Iris pigment epithelial cell (primary cell): ENCODE measurements at regions not wholly inside any gene's neighbourhood (a gene's known extent, or its start where the extent isn't known, plus 50 kb on each side); places are given as distances from the start of the nearest gene placed in this dataset.
"Not testable (repeated sequence)": the region's sequence is repeated elsewhere in the genome, so short reads cannot be mapped to it uniquely, and the experiment has no call there.

ENCODE experiments used
- DNase-seq: peaks from one replicate; pipeline ENCODE4 v3.0.0-alpha.2; 2011; ENCODE audit warnings: low read depth

DNA sequence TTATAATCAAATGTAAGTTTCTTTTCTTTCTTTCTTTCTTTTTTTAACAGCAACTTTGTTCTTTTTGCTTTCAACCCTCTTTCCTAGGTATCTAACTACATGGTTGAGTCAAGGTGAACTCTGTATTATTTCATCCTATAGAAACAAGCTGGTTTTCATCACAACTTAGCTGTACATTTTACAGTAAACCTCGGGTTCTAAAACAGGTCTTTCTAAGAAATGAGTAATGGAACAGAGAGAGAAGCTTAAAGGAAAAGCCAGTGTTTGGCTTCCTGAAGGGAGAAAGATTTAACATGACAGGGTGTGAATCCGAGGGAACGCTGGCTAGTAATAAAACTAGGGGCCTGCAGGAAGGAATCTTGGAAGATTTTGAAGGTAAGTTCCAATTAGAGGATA lies 143.4 kb upstream of the ITGB1 start:
- DNase-seq = no peak

DNA sequence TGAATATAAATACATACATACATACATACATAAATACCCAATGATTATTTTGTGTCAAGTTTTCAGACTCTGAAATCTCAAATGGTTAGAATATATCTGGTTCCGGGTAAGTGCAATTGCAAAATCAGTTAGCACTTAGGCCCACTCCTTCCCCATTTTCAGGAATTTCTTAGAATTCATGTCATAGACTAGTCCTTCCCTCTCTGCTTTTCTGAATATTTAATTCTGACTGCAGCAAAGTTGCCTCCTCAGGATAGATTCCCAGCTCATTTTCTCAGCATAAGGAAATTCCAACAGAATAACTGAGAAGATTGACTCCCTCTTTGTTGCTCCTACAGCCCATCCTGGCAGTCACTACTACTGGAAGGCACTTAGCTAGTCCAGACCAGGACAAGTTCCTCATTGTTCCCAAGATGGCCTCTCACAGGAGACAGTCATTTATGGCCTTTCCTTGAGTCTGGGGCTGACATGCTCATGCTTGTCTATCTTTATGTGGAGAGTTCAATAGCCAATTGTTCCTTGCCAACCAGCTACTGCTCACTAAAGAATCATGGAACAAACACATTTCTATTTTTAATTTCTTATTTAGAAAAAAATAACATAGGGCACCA lies 142.9 kb upstream of the ITGB1 start:
- DNase-seq = no peak

DNA sequence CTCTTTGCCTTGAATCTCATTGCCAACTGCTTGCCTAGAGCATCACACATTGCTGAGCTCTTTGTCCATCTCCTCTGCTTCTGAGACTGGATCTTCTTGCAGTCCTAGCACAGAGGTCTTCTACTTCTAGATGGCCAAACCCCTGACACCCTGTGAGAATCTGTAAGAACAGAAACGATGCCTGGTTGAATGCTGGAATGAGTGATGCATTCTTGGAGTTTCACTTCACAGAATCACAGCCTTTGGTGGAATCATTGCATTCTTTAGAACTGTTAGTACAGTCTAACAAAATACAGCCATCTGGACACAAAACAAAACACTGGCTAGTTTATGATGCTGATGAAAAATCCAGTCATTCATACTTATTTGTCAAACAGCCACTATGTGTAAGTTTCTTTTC lies 141.7 kb upstream of the ITGB1 start:
- DNase-seq = peak; percentile 77

DNA sequence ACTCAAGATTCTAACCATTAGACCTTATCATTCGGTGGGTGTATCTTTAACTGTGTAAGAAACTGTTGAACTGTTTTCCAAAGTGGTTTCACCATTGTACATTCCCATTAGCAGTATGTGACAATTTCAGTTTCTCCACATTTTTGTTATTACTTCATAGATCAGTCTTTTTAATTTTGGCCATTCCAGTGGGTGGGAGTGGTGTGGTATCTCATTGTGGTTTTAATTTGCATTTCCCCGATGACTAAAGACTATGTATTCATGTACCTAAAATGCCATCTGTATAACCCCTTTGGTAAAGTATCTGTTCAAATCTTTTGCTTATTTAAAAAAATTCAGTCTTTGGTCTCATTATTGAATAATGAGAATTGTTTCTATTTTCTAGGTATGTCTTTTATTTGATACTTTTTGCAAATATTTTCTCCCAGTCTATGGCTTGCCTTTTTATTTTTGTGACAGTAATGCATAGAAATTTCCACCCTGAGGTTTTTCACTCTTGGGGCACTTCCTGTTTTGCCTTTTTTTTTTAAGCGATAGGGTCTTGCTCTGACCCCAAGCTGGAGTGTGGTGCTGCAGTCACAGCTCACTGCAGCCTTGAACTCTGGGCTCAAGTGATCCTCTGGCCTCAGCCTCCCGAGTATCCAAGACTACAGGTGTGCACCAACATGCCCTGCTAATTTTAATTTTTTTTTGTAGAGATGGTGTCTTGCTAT lies 141.1 kb upstream of the ITGB1 start:
- DNase-seq = no peak

DNA sequence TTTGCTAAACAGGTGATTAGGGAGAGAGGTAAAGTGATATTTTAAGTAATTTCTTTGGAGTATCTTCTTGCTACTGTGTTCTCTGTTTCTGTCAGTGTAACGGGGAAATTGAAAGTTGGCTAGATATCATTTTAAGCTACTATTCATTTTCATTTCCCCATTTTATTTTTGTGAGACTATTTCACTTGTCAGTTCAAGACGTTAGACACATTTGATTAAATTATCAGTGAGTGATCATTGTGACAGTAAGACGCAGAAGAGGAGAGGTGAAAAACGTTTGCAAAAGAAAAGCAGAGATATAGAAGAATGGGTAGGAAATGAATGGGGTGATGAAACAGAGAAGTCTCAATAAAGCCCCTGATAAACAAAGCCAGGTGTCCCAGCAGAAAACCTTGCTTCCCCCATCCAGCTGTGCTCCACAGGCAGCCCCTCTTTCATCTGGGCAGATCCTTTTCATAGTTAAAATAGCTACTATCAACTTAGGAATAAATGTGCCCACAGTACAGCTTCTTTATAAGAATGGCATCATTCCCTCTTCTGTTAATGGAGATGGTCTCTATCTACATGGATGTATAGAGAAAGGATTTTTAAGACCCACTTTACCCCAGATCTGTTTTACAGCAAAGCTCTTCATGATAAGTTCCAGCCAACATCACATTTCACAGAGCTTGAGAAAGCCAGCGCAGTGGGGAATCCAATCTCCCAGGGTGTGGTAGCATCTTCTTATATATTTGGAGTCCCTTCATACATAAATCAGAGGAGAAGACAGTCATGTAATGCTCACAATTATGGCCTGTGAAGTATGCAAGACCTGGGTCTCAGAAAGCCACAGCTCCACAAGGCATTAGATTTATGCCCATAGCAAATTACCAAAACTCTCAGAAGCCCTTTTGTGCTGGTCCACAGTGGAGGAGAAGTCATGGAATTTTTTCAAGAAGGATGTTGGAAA lies 138.1 kb upstream of the ITGB1 start:
- DNase-seq = no peak

DNA sequence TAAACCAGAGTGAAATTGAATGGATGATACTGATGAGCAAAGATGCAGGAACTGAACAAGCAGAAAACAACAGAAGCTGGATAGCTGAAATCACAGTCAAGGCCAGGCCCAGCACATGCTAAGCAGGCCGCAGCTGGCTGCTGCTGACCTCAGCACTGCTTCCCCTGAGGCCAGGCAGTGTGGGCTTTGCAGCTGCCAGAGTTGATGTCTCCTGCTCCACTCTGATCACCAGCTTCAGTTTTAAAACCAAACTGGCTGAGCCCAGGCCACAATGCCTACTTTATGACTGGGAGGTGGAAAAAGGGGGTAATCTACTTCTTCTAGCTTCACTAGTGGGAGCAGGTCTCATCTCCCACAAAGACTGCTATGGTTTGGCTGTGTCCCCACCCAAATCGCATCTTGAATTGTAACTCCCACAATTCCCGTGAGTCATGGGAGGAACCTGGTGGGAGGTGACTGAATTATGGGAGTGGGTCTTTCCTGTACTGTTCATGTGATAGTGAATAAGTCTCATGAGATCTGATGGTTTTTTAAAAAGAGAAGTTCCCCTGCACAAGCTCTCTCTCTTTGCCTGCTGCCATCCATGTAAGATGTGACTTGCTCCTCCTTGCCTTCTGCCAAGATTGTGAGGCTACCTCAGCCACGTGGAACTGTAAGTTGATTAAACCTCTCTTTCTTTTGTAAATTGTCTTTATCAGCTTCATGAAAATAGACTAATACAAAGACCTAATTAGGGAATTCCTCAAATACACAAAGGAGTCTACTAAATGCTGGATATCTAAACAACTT lies 136.4 kb upstream of the ITGB1 start:
- DNase-seq = no peak

DNA sequence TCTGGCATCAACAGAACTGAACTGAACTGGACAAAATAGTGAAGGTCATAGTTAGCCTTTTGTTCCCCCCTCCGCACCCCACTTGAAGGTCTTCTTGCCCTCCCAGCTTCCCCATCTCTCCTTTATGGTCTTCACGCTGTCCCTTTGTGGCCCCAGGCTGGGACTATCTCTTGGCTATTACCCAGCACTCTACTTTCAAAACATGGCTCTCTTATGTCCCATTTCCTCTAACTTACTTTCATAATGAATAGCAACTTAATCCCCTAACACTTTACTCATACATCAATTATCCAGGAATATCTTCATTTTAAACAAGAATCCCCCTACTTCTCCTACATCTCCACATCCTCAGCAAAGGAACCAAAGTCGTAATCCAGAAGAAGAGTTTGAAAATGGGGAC lies 135.3 kb upstream of the ITGB1 start:
- DNase-seq = no peak

DNA sequence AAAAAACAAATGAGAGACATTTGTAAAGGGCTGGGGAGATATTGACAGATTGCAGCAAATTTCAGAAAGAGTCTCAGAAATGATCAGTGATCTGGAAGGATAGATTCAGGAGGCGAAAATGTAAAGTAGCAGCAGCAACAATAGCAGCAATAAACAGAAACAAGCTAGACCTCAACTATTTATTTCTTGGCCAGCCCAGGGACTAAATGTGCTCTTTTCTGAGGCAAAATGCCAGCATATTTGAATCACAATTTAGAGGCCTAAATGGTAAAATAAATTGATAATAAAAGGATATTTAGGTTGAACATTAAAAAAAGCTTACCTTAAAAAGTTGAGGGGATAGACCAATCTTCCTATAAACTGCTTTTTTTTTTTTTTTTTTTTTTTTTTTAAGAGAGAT lies 134.6 kb upstream of the ITGB1 start:
- no peak for DNase-seq

DNA sequence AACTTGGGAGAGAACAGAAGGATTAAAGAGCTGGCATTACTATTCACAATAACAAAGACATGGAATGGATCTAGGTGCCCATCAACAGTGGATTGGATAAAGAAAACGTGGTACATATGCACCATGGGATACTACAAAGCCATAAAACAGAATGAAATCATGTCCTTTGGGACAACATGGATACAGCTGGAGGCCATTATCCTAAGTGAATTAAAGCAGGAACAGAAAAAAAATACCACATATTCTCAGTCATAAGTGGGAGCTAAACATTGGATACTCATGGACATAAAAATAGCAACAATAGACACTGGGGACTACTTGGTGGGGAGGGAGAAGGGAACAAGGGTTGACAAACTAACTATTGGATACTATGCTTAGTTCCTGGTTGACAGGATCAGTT lies 133.2 kb upstream of the ITGB1 start:
- DNase-seq = no peak

DNA sequence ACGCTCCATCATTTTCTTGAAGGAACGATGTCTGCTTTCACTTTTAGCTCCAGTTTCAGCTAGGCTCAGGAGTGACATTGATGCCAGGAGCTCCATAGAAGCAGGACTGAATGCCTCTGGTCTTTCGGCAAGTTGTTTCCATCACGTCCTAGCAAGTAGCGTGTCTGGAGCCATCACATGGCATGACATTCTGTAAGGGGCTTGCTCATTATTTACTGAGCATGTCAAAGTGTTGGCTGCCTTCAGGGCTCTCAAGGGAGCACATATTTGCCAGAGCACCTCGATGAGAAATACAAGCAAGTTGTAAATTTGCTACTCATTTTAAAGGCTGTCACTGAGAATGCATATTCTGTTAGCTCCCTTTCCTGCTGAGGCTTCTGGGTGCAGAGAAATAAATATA lies 131.0 kb upstream of the ITGB1 start:
- no peak for DNase-seq

DNA sequence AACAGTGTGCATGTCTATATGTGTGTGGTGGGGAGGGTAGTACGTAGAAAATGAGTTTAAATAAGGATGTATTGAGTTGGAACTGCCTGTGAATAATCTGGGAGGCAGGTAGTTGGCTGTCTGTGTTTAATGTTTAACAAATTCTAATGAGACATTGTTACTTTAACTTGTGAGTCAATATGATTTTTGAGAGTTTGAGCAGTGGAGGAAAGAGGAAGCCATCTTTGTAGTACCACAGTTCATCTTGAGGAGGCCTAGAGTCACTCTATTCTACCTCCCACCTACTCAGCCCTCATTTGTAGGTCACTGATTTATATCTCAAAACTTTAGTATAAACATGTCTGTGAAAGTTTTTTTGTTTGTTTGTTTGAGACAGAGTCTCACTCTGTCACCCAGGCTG lies 129.9 kb upstream of the ITGB1 start:
- no peak for DNase-seq

DNA sequence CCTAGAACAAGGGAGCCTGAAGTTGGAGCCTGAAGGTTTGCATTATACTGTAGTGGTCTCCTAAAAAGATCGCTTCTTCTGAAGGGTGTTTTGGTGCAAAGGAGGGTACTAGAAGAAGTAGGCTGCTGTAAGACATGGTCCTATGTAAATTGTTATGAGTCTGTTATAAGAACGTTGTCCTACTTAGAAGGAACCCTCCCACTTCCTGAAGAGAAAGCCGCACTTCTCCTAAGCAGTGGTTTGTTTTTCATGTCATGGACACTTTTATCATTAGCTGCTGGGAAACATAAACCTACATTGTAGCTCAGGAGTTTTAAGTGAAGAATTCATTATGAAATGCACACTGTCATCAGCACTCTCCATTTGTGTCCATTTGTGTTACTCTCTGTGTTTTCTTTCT lies 129.1 kb upstream of the ITGB1 start:
- DNase-seq = peak; percentile 22

DNA sequence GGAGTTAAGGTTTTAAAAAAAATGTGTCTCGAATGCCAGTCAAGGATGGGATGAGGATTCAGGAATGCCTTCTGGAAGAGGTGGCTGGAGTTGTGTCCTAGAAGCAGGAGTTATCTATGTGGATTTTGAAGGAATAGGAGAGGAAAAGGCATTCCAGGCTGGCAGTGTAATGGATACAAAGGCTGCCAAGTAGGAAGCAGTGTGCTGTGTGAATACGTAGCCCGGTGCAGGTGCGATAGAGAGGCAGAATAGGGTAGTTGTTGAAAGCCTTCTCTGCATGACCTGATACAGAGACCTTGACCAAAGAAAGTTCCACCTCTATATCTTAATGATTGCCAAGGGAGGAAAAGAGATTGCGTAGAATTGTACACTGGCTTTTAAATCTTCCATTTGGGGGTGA lies 128.1 kb upstream of the ITGB1 start:
- no peak for DNase-seq

DNA sequence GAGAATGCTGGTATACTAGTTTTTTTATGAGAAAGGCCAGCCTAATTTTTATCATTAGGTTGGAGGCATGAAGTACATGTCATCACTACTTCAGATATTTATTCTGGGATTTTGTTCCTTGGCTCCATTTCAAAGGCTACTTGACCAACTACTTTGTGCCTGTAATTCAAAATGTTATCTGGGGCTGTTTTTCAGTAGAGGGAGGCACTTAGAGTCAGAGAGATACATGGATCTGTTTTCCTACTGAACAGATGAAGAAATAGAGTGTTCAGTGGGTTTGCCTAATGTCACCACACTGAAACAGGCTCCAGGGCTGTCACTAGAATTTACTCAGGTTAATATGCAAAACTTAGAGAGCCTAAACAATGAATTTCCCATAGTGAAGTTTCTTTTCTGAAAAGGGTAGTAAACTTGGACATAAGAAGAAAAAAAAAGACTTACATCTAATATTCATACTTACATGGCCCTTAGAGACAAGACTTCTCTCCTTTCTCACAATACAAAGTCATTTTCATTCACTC lies 127.3 kb upstream of the ITGB1 start:
- no peak for DNase-seq

DNA sequence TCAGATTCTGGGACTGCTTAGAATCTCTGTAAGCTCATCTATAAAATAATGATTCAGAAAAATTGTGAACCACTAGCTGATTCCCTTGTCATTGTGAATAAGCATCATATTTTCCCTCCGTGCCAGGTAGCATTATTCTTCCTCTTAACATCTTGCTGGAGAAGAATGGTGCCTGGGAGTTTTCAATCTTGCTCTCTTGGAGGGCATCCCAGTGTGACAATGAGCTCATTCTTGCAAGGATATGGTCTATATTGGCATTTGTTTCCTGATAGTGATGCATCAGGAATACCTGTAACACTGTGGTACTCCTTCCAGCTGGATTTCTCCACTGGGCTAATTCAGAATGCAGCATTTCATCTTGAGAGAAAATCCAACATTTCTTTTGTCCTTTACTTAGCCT lies 126.4 kb upstream of the ITGB1 start:
- no peak for DNase-seq

DNA sequence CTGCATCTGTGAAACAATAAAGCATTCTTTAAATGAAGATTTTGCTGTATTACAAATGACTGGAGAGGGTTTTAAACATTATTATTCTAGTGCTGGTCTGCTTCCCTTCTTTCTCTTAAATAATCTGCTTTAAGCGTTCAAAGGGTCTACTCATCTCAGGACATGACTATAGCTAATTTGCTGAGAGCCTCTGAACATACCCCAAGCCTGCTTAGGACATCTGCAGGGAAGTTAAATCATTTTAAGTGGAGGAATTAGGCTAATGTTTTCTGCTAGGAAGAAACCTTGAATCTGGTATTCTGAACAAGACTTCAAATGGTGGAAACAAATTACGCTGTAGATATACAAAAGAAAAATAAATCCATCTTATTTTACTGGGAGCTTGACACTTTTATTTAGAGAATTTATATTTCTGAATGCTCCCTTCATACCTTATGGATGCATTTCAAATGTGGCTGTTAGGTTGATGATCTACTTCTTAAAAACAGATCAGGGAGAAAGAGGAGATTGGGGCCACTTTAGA lies 124.4 kb upstream of the ITGB1 start:
- DNase-seq = no peak

DNA sequence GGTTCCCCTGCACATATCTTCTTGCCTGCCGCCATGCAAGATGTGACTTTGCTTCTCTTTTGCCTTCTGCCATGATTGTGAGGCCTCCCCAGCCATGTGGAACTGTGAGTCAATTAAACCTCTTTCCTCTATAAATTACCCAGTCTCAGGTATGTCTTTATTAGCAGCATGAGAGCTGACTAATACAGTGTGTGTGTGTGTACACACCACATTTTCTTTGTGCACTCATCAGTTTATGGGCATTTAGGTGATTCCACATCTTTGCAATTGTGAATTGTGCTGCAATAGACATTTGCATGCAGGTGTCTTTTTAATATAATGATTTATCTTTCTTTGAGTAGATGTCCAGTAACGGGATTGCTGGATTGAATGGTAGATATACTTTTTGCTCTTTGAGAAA lies 122.4 kb upstream of the ITGB1 start:
- DNase-seq = not testable (repeated sequence)

DNA sequence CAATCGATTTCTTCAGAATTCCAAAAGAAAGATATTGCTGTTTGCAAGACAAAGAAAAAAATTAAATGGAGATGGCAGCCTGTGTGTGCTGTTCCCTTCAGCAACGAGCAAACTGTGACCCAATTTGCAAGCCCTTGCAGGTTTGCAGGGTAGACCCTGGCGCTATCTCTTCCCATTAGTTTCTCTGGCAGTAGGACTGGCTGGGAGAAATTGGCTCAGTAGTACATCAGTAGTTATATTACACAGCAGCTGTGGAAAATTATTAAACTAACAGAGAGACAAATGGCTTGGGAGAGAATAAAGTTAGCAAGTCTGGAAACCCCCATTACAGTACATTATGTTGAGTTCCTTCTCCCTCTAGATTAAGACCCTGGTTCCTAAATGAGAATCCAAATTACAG lies 116.4 kb upstream of the ITGB1 start:
- DNase-seq = no peak

DNA sequence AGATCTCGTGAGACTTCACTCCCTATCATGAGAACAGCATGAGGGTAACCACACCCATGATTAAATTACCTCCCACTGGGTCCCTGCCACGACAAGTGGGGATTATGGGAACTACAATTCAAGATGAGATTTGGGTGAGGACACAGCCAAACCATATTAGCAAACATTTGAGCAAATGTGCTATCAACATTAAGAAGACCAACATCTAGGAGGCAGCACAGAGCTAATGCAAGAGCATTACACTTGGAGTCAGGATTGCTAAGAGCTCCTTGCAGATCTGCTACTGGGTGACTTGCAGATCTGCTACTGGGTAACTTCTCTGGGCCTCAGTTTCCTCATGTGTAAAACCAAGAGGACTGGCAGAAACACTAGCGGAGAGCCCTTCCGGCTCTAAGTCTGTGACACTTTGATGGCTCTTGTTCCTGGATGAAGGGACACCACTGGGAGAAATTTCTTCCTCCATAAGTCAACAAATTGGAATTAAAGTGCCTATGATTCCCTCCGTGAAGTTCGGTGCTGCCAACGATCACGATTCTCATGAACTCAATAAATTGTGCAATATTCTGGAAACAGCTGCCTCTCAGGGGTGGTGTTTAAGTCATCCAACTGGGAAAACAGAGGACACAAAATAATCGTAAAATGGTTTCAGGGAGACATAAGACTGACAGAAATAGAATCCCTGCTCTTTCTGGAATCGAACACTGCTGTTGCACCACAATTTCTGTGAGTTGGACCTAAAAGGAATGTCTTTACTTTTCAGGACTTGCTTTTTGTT lies 115.8 kb upstream of the ITGB1 start:
- peak; percentile 20 for DNase-seq

DNA sequence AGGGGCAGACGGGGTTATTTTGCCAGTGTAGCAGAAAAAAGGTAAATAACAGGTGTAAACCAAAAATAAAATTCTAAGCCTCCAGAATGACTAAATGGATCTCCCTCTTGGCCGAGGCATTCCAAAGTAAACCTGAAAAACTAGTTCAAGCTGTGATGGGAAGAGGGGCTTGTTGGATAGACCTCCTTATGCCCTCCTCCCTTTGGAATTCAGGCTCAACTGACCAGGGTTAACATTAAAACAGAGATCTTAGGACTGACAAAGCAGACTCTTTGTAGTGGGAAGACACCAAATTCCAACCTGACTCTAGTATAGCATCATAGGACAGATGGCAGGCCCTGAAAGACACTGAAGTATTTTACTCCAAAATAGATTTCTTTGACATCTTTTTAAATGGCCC lies 113.8 kb upstream of the ITGB1 start:
- DNase-seq = no peak

DNA sequence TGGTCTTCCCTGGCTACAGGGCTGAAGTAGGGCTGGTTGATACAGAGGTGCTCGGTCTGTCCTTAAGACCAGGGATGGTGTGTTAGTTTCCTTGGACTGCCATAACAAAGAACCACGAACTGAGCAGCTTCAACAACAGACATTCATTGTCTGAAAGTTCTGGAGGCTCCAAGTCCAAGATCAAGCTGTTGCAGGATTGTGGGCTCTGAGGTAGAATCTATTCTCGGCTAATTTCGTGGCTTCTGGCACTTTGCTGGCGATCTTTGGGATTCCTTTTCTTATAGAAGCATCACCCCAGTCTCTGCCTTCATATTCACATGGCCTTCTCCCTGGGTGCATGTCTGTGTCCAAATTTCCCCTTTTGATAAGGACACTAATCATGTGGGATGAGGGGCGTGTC lies 112.1 kb upstream of the ITGB1 start:
- DNase-seq = no peak
